ENCODE measurements at regions not wholly inside any gene's neighbourhood (a gene's known extent, or its start where the extent isn't known, plus 50 kb on each side); places are given as distances from the start of the nearest gene placed in this dataset.

GRCh38 chr16:9556949-9557665 is 465.7 kb downstream of the HAPSTR1 start:
- H3K79me2 ChIP-seq (ENCODE audit: control insufficient read depth, insufficient read depth, low read length) = no peaks in the 10 kb centered on the region
- ChIA-PET CTCF (ENCODE audit: low intra/inter-chr PET ratio) (no interaction called here), POLR2A (no interaction called here)
- intact Hi-C loops (cut with micrococcal nuclease) = no loop called here
- no peaks in the 10 kb centered on the region for H3K9me3 ChIP-seq (replicated peaks; ENCODE audit: control insufficient read depth, insufficient read depth, low read depth, low read length)
- H2AFZ ChIP-seq (ENCODE audit: low read depth, low read length) = no peak overlapping the region
- no TSS peak for BruUV-seq (replicated peaks)
- DNase-seq (ENCODE audit: extremely low read depth in 1 of 4, low spot score in 3 of 4) (no peak), FAIRE-seq (no peak), ATAC-seq (no peak)
- no peaks in the 10 kb centered on the region for H3K4me1 ChIP-seq (replicated peaks in 1 of 2; ENCODE audit: control insufficient read depth in 2 of 2, insufficient read depth in 2 of 2, low read length in 2 of 2)
- H3K36me3 ChIP-seq (ENCODE audit: control insufficient read depth, insufficient read depth, low read length) = no peaks in the 10 kb centered on the region
- no peaks in the 10 kb centered on the region; a peak in 2 of 5 replicates for H3K27me3 ChIP-seq (ENCODE audit: control insufficient read depth in 2 of 2, insufficient read depth in 2 of 2, low read length in 2 of 2)
- H4K20me1 ChIP-seq (replicated peaks; ENCODE audit: control insufficient read depth, insufficient read depth, low read length) = no peaks in the 10 kb centered on the region
- 3% methylated on average over 7 of the region's 7 CpGs for WGBS (ENCODE audit: insufficient coverage, low coverage, missing lambda C conversion rate)
- peaks cover 3% of the 10 kb centered on the region for H3K9me1 ChIP-seq (ENCODE audit: control insufficient read depth, insufficient read depth, low read length)
- no peak overlapping the region for H3K27ac ChIP-seq (ENCODE audit: extremely low read depth, low read depth, low read length)
- H3K4me3 ChIP-seq = no peak overlapping the region
- in situ Hi-C loops (cut with MboI) = no loop called here
- H3K9ac ChIP-seq (ENCODE audit: insufficient read depth in 1 of 2, low read depth in 2 of 2, low read length in 2 of 2) = no peak overlapping the region
- no peak overlapping the region for H3K4me2 ChIP-seq (ENCODE audit: insufficient read depth, low read length)
- 0 out of 2 replicates have a peak, but pooled peaks have one; percentile 18 for TF ChIP-seq PML (IDR thresholded peaks at IDR 0.05; ENCODE audit: low read length)
- TF ChIP-seq POLR2A (conservative IDR thresholded peaks at IDR 0.05) = peak; percentile 42; the same call in 1 of the 2 replicates
- TF ChIP-seq ERF (CRISPR knock-in tag; IDR thresholded peaks at IDR 0.05) = no peak
- TF ChIP-seq POLR2H (tag; IDR thresholded peaks at IDR 0.05; ENCODE audit: low read depth) = no peak
- TF ChIP-seq E2F3 (CRISPR knock-in tag; IDR thresholded peaks at IDR 0.05) = no peak
- TF ChIP-seq ZNF79 (CRISPR knock-in tag; IDR thresholded peaks at IDR 0.05; ENCODE audit: low read depth) = no peak
- TF ChIP-seq MTA3 (IDR thresholded peaks at IDR 0.05; ENCODE audit: borderline replicate concordance) = no peak
- TF ChIP-seq WHSC1 (IDR thresholded peaks at IDR 0.05; ENCODE audit: low read length) = no peak
- no peak for TF ChIP-seq GMEB1 (CRISPR knock-in tag; IDR thresholded peaks at IDR 0.05)
- no peak for TF ChIP-seq U2AF1 (optimal IDR thresholded peaks at IDR 0.05; ENCODE audit: low read depth, low read length)
- TF ChIP-seq TCF15 (CRISPR knock-in tag; IDR thresholded peaks at IDR 0.05) = no peak
- no peak for TF ChIP-seq NCOR1 (IDR thresholded peaks at IDR 0.05)
- peak; percentile 62 for TF ChIP-seq TBP (optimal IDR thresholded peaks at IDR 0.05; ENCODE audit: low read depth, low read length)
- no peak for TF ChIP-seq BCLAF1 (IDR thresholded peaks at IDR 0.05; ENCODE audit: borderline replicate concordance in 1 of 2, control insufficient read depth in 1 of 2, low read depth in 2 of 2, low read length in 1 of 2)
- no peak for TF ChIP-seq MITF (IDR thresholded peaks at IDR 0.05)
